IMR-90 (cell line): ENCODE measurements at regions not wholly inside any gene's neighbourhood (a gene's known extent, or its start where the extent isn't known, plus 50 kb on each side); places are given as distances from the start of the nearest gene placed in this dataset.

Source experiments
- ATAC-seq: fragments of 200-7000 bp; cut with Tn5 transposase; 2 replicates; pipeline ENCODE4 v1.9.1; 2020; ENCODE audit warnings: low read depth, mild to moderate bottlenecking, moderate library complexity
- BruUV-seq: library from RNA; stranded (reverse); fragments of 400-500 nt; replicated peaks from 2 replicates; lab custom pipeline; 2021; lab: Mats Ljungman, UMichigan
- CTCF ChIA-PET: fragments of 300-600 bp; formaldehyde crosslinking; extraction: SDS; loops from one replicate; lab custom pipeline; 2021; ENCODE audit warnings: antibody characterized with exemption; lab: Yijun Ruan, JAX
- POLR2A ChIA-PET: fragments of 300-600 bp; sonication (Branson Sonifier 250); formaldehyde crosslinking; loops from one replicate; lab custom pipeline; 2022; ENCODE audit warnings: antibody characterized with exemption; ENCODE audit not compliant: unreplicated experiment; lab: Charles Lee
- DNase-seq: peaks from one replicate; pipeline ENCODE4 v3.0.0; 2013
- H2AFZ ChIP-seq: replicated peaks from 2 replicates; pipeline ENCODE3; 2013; ENCODE audit warnings: low read length, mild to moderate bottlenecking; ENCODE audit not compliant: poor library complexity
- H2AK5ac ChIP-seq: 2 replicates; pipeline ENCODE4 v1.6.1; 2013; ENCODE audit warnings: low read depth, low read length, inconsistent platforms
- H2AK9ac ChIP-seq: replicated peaks from 2 replicates; pipeline ENCODE3; 2013; ENCODE audit warnings: mild to moderate bottlenecking, low read depth, low read length, moderate library complexity; ENCODE audit not compliant: poor library complexity
- H2BK120ac ChIP-seq: 2 replicates; pipeline ENCODE4 v1.6.1; 2013; ENCODE audit warnings: low read depth, low read length, inconsistent platforms
- H2BK15ac ChIP-seq: 3 replicates; pipeline ENCODE4 v1.6.1; 2013; ENCODE audit warnings: low read depth, low read length, inconsistent platforms
- H2BK20ac ChIP-seq: 2 replicates; pipeline ENCODE4 v1.6.1; 2013; ENCODE audit warnings: low read depth, mild to moderate bottlenecking, inconsistent platforms, low read length, moderate library complexity
- H2BK5ac ChIP-seq: 2 replicates; pipeline ENCODE4 v1.6.1; 2013; ENCODE audit warnings: mild to moderate bottlenecking, low read depth, low read length, inconsistent platforms; ENCODE audit not compliant: poor library complexity, severe bottlenecking
- H3K14ac ChIP-seq: replicated peaks from 2 replicates; pipeline ENCODE4 v1.6.1; 2013; ENCODE audit warnings: low read depth, low read length, inconsistent platforms
- H3K18ac ChIP-seq: 2 replicates; pipeline ENCODE4 v1.6.1; 2013; ENCODE audit warnings: low read depth, low read length, control low read depth
- H3K23ac ChIP-seq: 2 replicates; pipeline ENCODE4 v1.6.1; 2013; ENCODE audit warnings: low read depth, low read length, inconsistent platforms
- H3K27ac ChIP-seq: 2 replicates; pipeline ENCODE4 v1.5.1; 2013; ENCODE audit warnings: mild to moderate bottlenecking, control low read depth, low read length; ENCODE audit not compliant: insufficient read depth
- H3K27me3 ChIP-seq: 2 replicates; pipeline ENCODE4 v1.6.1; 2013; ENCODE audit warnings: low read length; ENCODE audit not compliant: control insufficient read depth, insufficient read depth
- H3K36me3 ChIP-seq: 2 replicates; pipeline ENCODE4 v1.6.1; 2013; ENCODE audit warnings: low read length, mixed read lengths; ENCODE audit not compliant: control insufficient read depth, insufficient read depth
- H3K4ac ChIP-seq: 2 replicates; pipeline ENCODE4 v1.6.1; 2013; ENCODE audit warnings: low read depth, low read length, inconsistent platforms
- H3K4me1 ChIP-seq: 2 replicates; pipeline ENCODE4 v1.6.1; 2013; ENCODE audit warnings: low read length, mixed read lengths; ENCODE audit not compliant: control insufficient read depth, insufficient read depth
- H3K4me2 ChIP-seq: 2 replicates; pipeline ENCODE4 v1.6.1; 2013; ENCODE audit warnings: low read depth, mild to moderate bottlenecking, control low read depth, low read length, moderate library complexity
- H3K4me3 ChIP-seq: 2 replicates; pipeline ENCODE4 v1.5.1; 2013; ENCODE audit warnings: low read depth, mild to moderate bottlenecking, control low read depth, low read length, moderate library complexity; ENCODE audit not compliant: insufficient read depth
- H3K56ac ChIP-seq: 2 replicates; pipeline ENCODE4 v1.6.1; 2013; ENCODE audit warnings: low read length, inconsistent platforms; ENCODE audit not compliant: insufficient read depth; ENCODE audit errors: extremely low read depth
- H3K79me1 ChIP-seq, 2 experiments: 2 replicates each; pipeline ENCODE4 v1.6.1; 2013; ENCODE audit warnings: low read length in 2 of 2, inconsistent platforms in 1 of 2, low read depth in 1 of 2
- H3K9ac ChIP-seq: 2 replicates; pipeline ENCODE4 v1.6.1; 2013; ENCODE audit warnings: low read depth, low read length, control low read depth
- H3K9me1 ChIP-seq: 2 replicates; pipeline ENCODE4 v1.6.1; 2013; ENCODE audit warnings: low read length, inconsistent platforms; ENCODE audit not compliant: insufficient read depth
- H3K9me3 ChIP-seq: 2 replicates; pipeline ENCODE4 v1.6.1; 2013; ENCODE audit warnings: low read length; ENCODE audit not compliant: control insufficient read depth, insufficient read depth
- H4K20me1 ChIP-seq: 2 replicates; pipeline ENCODE4 v1.6.1; 2013; ENCODE audit warnings: low read length, inconsistent platforms; ENCODE audit not compliant: insufficient read depth
- H4K5ac ChIP-seq: 2 replicates; pipeline ENCODE4 v1.6.1; 2013; ENCODE audit warnings: mild to moderate bottlenecking, low read depth, low read length, control low read depth
- H4K8ac ChIP-seq, 2 experiments: 2 replicates each; pipeline ENCODE4 v1.6.1; 2013; ENCODE audit warnings: low read depth in 2 of 2, low read length in 2 of 2, control low read depth in 1 of 2, inconsistent platforms in 1 of 2
- H4K91ac ChIP-seq: 2 replicates; pipeline ENCODE4 v1.6.1; 2013; ENCODE audit warnings: low read depth, low read length, inconsistent platforms; ENCODE audit not compliant: insufficient read depth
- BHLHE40 ChIP-seq: fragments of 150-350 bp; IDR thresholded peaks from 2 replicates; pipeline ENCODE4 v1.6.1; 2016; ENCODE audit warnings: mild to moderate bottlenecking, low read depth, low read length
- CEBPB ChIP-seq: IDR thresholded peaks from 2 replicates; pipeline ENCODE4 v1.6.1; 2012; ENCODE audit warnings: low read depth, low read length, improper control_type of control experiment
- CHD1 ChIP-seq: IDR thresholded peaks from 2 replicates; pipeline ENCODE4 v1.6.1; 2012; ENCODE audit warnings: low read depth, low read length, improper control_type of control experiment
- CTCF ChIP-seq: conservative IDR thresholded peaks from 2 replicates; pipeline ENCODE4 v1.5.1; 2012; ENCODE audit warnings: mild to moderate bottlenecking, low read depth, low read length, improper control_type of control experiment
- ELK1 ChIP-seq: fragments of 150-350 bp; IDR thresholded peaks from 2 replicates; pipeline ENCODE4 v1.6.1; 2016; ENCODE audit warnings: low read depth, mild to moderate bottlenecking, low read length, moderate library complexity, borderline replicate concordance
- FOS ChIP-seq: fragments of 150-350 bp; IDR thresholded peaks from 2 replicates; pipeline ENCODE4 v1.6.1; 2016; ENCODE audit warnings: low read depth, low read length
- MAFK ChIP-seq: IDR thresholded peaks from 2 replicates; pipeline ENCODE4 v1.6.1; 2012; ENCODE audit warnings: low read depth, low read length, improper control_type of control experiment
- MAZ ChIP-seq: IDR thresholded peaks from 2 replicates; pipeline ENCODE4 v1.6.1; 2012; ENCODE audit warnings: low read depth, mild to moderate bottlenecking, low read length, improper control_type of control experiment, moderate library complexity, borderline replicate concordance
- MXI1 ChIP-seq: IDR thresholded peaks from 2 replicates; pipeline ENCODE4 v1.6.1; 2012; ENCODE audit warnings: low read depth, mild to moderate bottlenecking, low read length, moderate library complexity, borderline replicate concordance
- NFE2L2 ChIP-seq: fragments of 150-350 bp; IDR thresholded peaks from 2 replicates; pipeline ENCODE4 v1.6.1; 2016; ENCODE audit warnings: low read depth, mild to moderate bottlenecking, low read length
- POLR2A ChIP-seq: IDR thresholded peaks from 2 replicates; pipeline ENCODE4 v1.6.1; 2012; ENCODE audit warnings: mild to moderate bottlenecking, low read depth, low read length
- RAD21 ChIP-seq: IDR thresholded peaks from 2 replicates; pipeline ENCODE4 v1.6.1; 2012; ENCODE audit warnings: low read length, improper control_type of control experiment
- RCOR1 ChIP-seq: IDR thresholded peaks from 2 replicates; pipeline ENCODE4 v1.6.1; 2012; ENCODE audit warnings: mild to moderate bottlenecking, low read length, improper control_type of control experiment; ENCODE audit not compliant: insufficient replicate concordance
- RFX5 ChIP-seq: IDR thresholded peaks from 2 replicates; pipeline ENCODE4 v1.8.0; 2012; ENCODE audit warnings: low read depth, mild to moderate bottlenecking, low read length, moderate library complexity
- SMC3 ChIP-seq: fragments of 150-350 bp; IDR thresholded peaks from 2 replicates; pipeline ENCODE4 v1.6.1; 2016; ENCODE audit warnings: low read depth, mild to moderate bottlenecking, antibody characterized with exemption, low read length, moderate library complexity
- USF2 ChIP-seq: fragments of 150-350 bp; IDR thresholded peaks from 2 replicates; pipeline ENCODE4 v1.6.1; 2017; ENCODE audit warnings: mild to moderate bottlenecking, antibody characterized with exemption, low read length, low read depth
- WGBS, 2 experiments: methylation state at CpG; one replicate each; pipeline versions ENCODE4 v1.1.5 to v1.1.7; 2013; ENCODE audit warnings: missing lambda C conversion rate in 2 of 2; ENCODE audit not compliant: insufficient read length in 1 of 2; ENCODE audit errors: extremely low coverage in 2 of 2; 5-methylcytosine and 5-hydroxymethylcytosine counted together
- dilution Hi-C: fragments of 300-500 bp; cut with HindIII; formaldehyde crosslinking; loops from one replicate; pipeline ENCODE4 v1.14.3; 2018; ENCODE audit warnings: low sequenced_read_pairs; ENCODE audit not compliant: unreplicated experiment
- in situ Hi-C: fragments of 300-500 bp; cut with MboI; formaldehyde crosslinking; loops from 3 replicates; pipeline ENCODE4 v1.14.3; 2019; ENCODE audit warnings: low sequenced_read_pairs, inconsistent platforms, mixed read lengths
- intact Hi-C: fragments of 100-400 bp; cut with micrococcal nuclease; formaldehyde crosslinking; loops from 2 replicates; pipeline ENCODE4 v1.10.0; 2022

- CTCF ChIA-PET, result no interaction called here
- no CpG with 5 or more reads among the region's 2 CpGs for WGBS, 2 experiments
- H2BK15ac ChIP-seq, result no peak overlapping the region
These were observed 124.0 kb upstream of the ADAMTS18 start for GRCh38 chr16:77558786-77559185.

More at GRCh38 chr16:77558786-77559185, 124.0 kb upstream of the ADAMTS18 start:
- Histone ChIP-seq H3K23ac (no peak overlapping the region), H3K18ac (no peak overlapping the region), H3K14ac (no peak overlapping the region), H3K9ac (no peak overlapping the region), H3K27me3 (no peaks in the 10 kb centered on the region), H3K27ac (no peak overlapping the region), H2AFZ (no peak overlapping the region), H2BK20ac (no peak overlapping the region), H4K8ac (no peak overlapping the region), H3K79me1 (no peaks in the 10 kb centered on the region), H3K56ac (no peak overlapping the region), H2BK120ac (no peak overlapping the region), H3K4me3 (no peak overlapping the region), H3K9me1 (no peaks in the 10 kb centered on the region), H2AK5ac (no peak overlapping the region), H2BK5ac (no peak overlapping the region), H3K4me2 (no peak overlapping the region), H3K9me3 (no peaks in the 10 kb centered on the region), H3K36me3 (no peaks in the 10 kb centered on the region), H4K20me1 (no peaks in the 10 kb centered on the region), H2AK9ac (no peak overlapping the region), H3K4me1 (no peaks in the 10 kb centered on the region), H4K91ac (no peak overlapping the region), H4K5ac (no peak overlapping the region), H3K4ac (no peak overlapping the region)
- no TSS peak for BruUV-seq
- in situ Hi-C loops, result no loop called here
- POLR2A ChIA-PET, result no interaction called here
- intact Hi-C loops, result no loop called here
- DNase-seq (no peak), ATAC-seq (no peak)
- dilution Hi-C loops, result no loop called here
- TF ChIP-seq MXI1, result no peak
- no peak for TF ChIP-seq RCOR1
- no peak for TF ChIP-seq BHLHE40
- TF ChIP-seq CHD1, result no peak
- TF ChIP-seq RFX5, result no peak
- no peak for TF ChIP-seq CTCF
- no peak for TF ChIP-seq POLR2A
- no peak for TF ChIP-seq MAZ
- no peak for TF ChIP-seq CEBPB
- no peak for TF ChIP-seq SMC3
- TF ChIP-seq ELK1, result no peak
- no peak for TF ChIP-seq FOS
- TF ChIP-seq MAFK, result no peak
- TF ChIP-seq NFE2L2, result no peak
- TF ChIP-seq USF2, result no peak
- no peak for TF ChIP-seq RAD21
